ENCODE measurements at regions not wholly inside any gene's neighbourhood (a gene's known extent, or its start where the extent isn't known, plus 50 kb on each side); places are given as distances from the start of the nearest gene placed in this dataset.
"Not testable (repeated sequence)": the region's sequence is repeated elsewhere in the genome, so short reads cannot be mapped to it uniquely, and the experiment has no call there.

DNA sequence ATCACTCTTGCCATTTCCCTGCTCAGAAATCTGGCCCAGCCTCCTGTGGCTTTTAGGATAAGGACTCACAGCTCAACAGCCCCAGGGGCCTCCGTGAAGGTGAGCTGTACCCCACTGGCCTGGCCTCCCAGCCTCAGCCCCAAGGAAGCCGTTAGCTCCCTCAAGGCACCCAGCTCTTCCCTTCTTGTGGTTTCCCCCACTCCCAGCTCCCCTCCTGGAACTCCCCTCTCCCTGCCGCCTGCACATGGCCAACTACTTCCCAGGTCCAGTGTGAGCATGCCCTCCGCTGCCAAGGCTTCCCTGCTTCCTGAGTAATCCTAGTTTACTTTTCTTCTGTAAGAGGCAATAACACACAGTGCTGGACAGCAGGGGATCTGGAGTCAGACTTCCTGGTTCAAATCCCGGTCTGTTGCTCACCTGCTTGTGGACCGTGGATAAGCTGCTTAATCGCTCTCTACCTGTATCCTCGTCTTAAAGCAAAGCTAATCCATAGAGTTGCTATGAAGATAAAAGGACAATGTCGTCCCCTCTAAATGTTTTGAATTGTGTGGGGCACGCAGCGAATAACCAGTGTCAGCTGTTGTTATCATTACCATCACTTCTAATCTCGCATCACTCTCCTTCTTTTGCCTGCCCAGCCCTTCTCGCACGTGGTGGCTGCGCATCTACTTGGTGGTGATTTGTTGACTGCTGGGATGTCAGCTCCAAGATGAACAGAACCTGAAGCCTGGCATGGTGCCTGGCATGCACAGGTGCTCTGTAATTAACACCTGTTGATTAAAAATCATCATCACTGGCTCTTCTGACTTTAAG is 86.6 kb downstream of the C5orf15 start:
- no peak for DNase-seq (ENCODE audit: low read depth in 3 of 3)

DNA sequence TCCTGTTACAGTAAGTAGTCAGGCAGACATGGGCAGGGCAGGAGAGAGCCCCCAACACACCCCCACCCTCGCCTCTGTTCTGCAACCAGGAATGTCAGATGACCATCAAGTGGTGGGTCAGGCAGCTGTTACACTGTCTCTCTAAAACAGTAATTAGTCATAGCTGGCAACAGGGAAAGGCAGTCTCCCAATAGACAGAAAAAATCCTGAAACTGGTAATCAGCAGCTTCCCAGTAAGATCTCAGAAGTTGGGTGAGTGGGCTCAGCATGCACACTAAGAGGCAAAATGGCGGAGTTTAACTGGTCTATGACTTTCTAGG is 90.2 kb downstream of the C5orf15 start:
- no peak for DNase-seq (ENCODE audit: low read depth in 3 of 3)

DNA sequence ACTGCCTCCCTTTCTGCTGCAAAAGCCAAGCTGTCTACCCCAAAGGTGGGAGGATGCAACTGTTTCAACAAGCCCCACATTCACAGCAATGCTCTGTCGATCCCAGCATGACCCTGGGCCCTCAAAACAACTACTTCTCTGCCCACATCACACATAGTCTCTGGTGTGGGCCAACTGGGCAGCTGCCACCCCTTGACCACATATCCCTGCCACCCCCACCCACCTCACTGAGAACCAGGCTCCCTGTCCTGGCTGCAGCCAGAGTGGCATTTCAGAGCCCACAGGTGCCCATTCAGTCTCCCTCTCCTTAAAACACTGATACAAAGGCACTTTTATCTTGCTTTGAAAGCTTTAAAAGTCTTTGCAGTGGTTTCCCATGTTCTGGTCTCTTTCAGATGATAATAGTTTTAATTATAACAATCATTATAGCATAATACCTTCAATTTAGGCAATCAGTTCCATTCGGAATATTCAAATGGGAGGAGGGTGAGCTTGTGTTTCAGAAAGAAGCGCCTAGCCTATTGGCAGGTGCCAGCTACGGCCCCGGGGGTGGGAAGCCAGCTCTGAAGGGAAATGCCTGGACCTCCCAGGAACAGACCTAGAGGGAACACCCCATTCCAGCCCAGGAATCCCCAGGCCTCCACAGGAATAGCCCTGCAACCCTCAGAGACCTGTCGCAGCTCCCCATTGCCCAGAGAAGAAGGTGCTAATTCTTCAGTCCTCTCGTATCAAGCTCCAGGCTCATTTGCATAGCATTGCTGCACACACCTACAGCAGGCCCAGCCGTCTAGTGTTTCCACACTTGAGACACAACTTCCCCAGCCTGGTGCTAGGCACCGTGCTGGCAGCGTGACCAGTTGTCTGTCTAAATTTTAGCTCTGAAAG is 90.8 kb downstream of the C5orf15 start:
- DNase-seq (ENCODE audit: low read depth in 3 of 3) = no peak

DNA sequence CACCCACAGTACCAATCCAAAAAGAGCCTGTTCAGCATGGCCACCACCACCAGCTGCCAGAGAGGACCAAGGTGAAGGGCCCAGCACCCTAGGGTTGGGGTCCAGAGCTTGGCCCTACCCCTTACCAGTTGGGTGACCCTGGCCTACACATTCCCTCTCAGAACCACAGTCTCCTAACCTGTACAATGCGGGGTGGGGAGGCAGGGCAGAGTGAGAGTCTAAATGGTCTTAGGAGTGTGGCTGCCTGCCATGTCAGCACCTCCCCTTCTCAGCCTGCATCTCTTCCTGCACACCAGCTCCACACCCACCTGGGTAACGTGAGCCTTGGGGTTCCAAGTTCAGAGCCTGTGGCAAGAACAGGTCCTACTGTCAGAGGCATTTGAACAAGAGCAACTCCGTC is 92.2 kb downstream of the C5orf15 start:
- no peak for DNase-seq (ENCODE audit: low read depth in 3 of 3)

DNA sequence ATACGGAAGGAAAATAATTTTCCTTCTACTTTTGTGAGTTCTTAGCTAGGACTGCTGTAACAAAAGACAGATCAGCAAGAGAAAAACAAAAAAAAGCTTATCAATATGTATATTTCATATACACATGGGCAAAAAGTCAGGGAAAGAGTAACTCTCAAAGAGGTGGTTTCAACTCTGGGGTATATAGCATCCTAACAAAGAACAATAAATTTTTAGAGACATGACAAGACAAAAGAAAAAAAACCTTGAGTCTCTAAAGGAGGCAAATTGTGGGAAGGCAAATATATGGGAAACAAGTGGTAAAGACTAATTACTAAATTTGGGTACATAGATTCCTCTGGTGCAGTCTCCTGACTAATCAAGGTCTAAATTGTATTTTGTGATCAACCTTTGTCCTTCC is 93.2 kb downstream of the C5orf15 start:
- DNase-seq (ENCODE audit: low read depth in 3 of 3) = no peak

DNA sequence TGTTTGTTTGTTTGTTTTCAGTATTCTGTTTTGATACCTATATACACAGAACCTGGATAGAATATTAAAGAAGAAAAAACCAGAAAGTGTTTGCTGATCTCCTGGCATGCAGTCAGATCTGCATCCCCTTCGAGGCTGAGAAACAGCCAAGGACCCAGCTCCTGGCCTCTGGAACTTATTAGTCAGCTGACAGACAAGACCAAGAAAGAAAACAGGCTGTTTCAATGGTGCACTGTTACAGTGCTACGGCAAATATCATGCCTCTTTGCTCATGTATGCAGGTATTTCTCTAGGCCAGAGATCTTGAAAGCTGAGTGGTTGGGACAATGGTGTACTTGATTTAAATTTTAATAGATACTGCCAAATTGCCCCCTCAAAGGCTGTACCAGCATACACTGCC is 95.0 kb downstream of the C5orf15 start:
- DNase-seq (ENCODE audit: low read depth in 3 of 3) = no peak

DNA sequence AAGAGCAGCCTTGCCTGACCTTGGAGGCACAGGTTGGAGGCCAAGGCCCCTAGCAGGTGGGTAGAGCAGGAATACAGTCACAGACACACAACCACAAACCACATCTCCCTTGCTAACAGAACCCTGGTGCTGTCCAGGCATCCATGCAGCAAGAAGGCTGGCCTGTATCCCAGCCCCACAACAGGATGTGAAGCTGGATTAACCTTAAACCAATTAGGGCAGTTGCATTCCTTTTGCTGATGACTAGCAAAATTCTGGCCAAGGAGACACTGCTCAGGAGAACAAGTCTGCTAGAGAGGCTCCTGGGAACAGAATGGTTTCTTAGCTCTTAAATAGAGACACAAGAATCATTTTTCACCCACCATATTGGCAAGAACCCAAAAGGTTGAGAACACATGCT is 97.8 kb downstream of the C5orf15 start:
- no peak for DNase-seq (ENCODE audit: low read depth in 3 of 3)

DNA sequence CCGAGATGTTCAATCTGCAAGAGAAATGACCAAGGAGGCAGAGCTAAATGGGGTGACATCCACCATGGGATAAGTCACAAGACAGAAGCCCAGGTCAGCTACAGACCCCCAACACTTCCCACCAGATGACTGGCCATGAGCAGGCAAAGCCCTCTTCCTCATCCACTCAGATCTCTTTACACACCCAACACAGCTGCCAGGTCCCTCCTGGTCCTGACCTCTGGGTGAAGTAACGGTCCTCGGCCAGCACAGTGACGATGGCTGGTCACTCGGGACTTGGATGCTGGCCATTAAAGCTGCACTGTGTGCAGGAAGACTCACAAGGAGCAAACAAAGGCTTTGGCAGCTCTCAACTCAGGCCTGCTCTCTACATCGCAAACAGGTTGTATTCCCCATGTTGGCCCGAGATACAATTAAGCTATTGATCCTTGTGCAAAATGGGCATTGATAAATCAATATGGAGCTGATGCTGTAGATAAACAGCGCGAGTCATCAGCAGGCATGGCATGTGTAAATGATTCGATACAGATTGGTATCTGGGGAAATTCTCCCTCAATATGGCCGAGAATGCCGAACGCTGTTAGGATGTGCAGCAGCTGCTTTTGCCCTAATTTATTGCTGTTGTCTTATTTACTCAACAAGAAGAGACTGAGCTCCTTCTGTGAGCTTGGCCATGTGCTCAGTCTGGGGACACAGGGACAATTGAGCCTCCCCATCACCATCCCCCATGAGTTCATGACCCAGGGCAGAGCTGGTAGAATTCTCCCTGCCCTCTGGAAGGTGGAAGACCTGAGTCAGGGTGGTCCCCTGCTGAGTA is 98.7 kb downstream of the C5orf15 start:
- no peak for DNase-seq (ENCODE audit: low read depth in 3 of 3)

GRCh38 chr5:133868946-133869518 is 99.4 kb downstream of the C5orf15 start:
- DNase-seq (ENCODE audit: low read depth in 3 of 3) = peak; percentile 43 to 60 (median 44)

DNA sequence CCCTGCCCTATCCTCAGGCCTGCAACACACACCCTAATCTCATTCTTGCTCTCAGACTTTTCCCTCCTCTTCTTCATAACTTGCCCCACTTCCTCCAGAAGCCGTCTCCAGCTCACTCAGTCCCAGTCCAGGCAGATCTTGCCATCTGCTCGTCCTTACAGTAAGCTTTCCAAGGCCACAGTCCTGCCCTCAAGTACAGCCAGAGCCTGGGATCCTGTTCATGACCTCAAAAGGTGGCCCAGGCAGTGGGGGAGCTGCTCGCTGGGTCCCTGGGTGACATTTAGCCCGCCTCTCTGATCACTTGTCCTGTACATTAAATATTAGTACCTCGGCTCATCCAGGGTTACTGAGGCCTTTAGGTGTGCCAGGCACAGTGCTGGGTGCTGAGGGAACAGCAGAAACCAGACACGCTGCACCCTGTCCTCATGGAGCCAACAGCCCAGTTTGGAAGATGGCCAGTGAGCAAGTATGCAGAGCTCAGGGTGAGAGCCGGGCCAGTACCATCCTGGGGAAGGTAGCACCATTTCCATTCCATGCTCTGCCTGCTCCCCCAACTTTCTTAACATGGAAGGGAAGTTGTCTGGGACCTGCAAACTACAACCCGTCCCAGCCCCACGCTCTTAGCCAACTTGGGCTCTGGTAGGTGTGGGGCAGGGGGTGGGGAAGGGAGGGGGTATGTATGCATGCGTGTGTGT is 100.4 kb downstream of the C5orf15 start:
- DNase-seq (ENCODE audit: low read depth in 3 of 3) = no peak

DNA sequence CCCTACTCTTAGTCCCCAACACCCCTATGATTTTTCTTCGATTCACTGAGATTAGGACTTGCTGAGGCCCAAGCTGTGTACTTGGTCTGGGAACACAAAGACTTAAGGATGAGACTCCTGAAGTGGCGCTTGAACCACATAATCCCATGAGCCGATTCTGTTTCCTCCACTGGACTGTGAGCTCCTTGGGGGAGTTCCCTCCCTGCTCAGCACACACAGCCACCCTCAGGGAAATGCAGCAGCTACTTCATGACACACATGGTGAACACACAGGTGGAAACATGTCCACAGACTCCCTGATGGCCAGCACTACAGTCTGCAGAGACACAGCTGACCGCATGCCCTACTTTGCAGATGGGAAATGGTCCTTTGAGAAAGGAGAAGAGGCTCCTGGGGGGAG is 101.1 kb downstream of the C5orf15 start:
- no peak for DNase-seq (ENCODE audit: low read depth in 3 of 3)

GRCh38 chr5:133866903-133867245 is 101.6 kb downstream of the C5orf15 start:
- DNase-seq (ENCODE audit: low read depth in 3 of 3) = no peak

GRCh38 chr5:133866160-133866902 is 102.1 kb downstream of the C5orf15 start:
- DNase-seq (ENCODE audit: low read depth in 3 of 3) = no peak

- no peak for DNase-seq (ENCODE audit: low read depth in 3 of 3)
Observed at GRCh38 chr5:133865113-133865512, 103.3 kb downstream of the C5orf15 start.

DNA sequence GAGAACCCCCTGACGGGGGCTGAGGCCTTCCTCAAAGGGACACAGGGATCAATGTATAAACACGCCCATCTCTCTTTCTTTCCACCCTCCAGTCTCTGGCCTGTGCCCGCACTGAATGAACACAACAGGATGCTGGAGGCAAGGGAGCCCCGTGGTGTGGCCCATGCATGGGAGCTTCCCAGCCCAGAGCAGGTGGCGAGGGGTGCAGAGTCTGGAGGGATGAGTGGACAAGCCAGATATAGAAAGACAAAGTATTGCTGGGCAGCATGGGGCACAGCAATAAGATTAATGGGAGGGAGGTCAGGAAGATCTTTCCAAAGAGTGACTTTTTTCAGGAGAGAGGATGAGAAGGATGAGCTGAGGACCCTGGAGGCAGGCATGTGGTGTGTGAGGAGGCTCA is 103.7 kb downstream of the C5orf15 start:
- no peak for DNase-seq (ENCODE audit: low read depth in 3 of 3)

DNA sequence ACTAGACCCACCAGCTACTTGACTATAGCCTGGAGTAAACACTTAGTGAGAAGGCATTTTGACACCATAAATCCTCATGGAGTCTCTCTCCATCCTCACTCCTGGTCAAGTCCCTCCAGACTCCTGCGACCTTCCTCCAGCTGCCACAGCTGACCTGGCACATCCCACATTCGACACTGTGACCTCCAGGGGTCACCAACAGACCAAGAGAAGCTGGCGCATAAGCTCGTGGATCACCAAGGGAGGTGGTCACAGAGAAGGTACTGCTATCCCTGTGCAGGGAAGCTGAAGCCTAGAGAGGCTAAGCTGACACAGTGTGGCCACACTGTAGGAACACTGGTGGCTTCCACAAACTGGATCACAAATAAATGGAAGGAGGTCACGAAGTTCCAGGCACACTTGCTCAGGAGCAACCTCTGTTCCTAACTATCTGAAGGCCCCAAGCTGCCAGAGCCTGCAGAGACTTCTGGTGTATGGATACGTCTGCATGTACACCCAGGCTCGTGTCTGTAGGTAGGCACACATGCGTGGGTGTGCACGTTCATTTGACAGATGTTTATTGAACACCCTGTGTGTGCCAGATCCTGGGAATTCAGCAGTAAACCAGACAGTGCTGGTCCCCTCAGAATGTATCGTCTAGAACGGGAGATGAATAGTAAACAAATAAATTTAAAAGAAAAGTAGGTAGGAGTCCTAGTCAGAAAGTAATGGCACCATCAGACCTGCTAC is 104.4 kb downstream of the C5orf15 start:
- DNase-seq (ENCODE audit: low read depth in 3 of 3) = no peak

DNA sequence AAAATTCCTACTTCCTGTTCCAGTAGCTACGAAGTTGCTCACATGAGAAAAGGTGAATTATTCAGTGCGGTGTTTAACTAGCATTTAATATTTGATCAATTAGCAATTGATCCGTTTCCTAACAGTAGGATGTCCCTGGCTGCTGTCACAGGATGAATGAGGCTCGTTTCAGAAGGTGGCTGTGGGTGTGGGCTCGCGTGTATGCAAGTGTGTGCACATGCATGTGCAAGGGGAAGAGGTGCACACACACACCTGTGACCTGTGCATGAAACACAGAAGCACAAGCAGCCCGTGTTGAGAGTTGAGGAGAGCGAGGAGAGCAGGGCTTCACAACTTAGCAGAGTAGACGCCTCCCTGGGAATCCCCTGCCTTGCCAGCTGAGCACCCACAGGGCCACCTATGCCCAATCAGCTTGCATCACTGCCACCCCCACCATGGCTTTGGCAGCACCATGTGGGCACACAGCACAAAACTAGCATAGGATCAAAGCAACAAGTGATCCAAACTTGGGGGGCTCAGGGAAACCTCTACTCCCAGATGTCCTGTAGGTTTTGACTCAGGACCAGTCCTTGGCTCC is 107.2 kb downstream of the C5orf15 start:
- DNase-seq (ENCODE audit: low read depth in 3 of 3) = no peak

DNA sequence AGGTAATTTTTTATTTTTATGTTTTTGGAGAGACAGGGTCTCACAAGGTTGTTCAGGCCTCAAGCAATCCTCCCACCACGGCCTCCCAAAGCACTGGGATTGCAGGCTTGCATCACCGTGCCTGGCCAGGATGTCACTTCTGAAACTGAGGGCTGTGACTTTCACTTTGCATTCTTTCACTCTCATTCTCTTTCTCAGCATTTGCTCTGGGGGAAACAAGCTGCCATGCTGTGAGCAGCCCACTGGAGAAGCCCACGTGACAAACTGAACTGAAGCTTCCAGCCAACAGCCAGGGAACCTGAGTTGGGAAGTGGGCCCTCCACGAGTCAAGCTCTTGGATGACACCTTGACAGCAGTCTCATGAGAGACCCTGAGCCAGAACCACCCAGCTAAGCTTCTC is 109.4 kb downstream of the C5orf15 start:
- DNase-seq (ENCODE audit: low read depth in 3 of 3) = no peak

DNA sequence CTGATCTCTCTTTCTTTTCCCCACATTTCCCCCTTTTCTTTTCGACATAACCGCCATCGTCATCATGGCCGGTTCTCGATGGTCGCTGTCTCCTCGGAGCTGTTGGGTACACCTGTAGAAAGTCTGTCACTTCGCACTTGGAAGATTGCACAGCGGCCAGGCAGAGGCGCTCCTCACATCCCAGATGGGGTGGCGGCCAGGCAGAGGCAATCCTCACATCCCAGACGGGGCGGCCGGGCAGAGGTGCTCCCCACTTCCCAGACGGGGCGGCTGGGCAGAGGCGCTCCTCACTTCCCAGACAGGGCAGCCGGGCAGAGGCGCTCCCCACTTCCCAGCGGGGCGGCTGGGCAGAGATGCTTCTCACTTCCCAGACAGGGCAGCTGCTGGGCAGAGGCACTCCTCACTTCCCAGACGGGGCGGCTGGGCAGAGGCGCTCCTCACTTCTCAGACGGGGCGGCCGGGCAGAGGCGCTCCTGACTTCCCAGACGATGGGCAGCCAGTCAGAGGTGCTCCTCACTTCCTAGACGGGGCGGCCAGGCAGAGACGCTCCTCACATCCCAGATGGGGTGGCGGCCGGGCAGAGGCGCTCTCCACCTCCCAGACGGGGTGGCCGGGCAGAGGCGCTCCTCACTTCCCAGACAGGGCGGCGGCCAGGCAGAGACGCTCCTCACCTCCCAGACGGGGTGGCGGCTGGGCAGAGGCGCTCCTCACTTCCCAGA is 110.7 kb downstream of the C5orf15 start:
- not testable (repeated sequence) for DNase-seq (ENCODE audit: low read depth in 3 of 3)
